PC-3 (cell line): ENCODE measurements at regions not wholly inside any gene's neighbourhood (a gene's known extent, or its start where the extent isn't known, plus 50 kb on each side); places are given as distances from the start of the nearest gene placed in this dataset.

ENCODE experiments used
- ATAC-seq: fragments of 200-7000 bp; cut with Tn5 transposase; 2 replicates; pipeline ENCODE4 v1.9.1; 2020; ENCODE audit warnings: mild to moderate bottlenecking, moderate library complexity
- BruUV-seq: library from RNA; stranded (reverse); fragments of 400-500 nt; replicated peaks from 2 replicates; lab custom pipeline; 2021; lab: Mats Ljungman, UMichigan
- CTCF ChIA-PET: fragments of 300-600 bp; sonication (Branson Sonifier 250); formaldehyde crosslinking; loops from one replicate; lab custom pipeline; 2022; ENCODE audit warnings: antibody characterized with exemption; lab: Charles Lee
- POLR2A ChIA-PET: fragments of 300-600 bp; sonication (Branson Sonifier 250); formaldehyde crosslinking; loops from one replicate; lab custom pipeline; 2022; ENCODE audit warnings: antibody characterized with exemption; ENCODE audit not compliant: unreplicated experiment; lab: Charles Lee
- DNase-seq: peaks from one replicate; pipeline ENCODE4 v3.0.0-alpha.2; 2015
- H2AFZ ChIP-seq: fragments of 300-600 bp; sonication (generic); 2 replicates; pipeline ENCODE4 v1.6.0; 2016; ENCODE audit warnings: antibody characterized with exemption, low read length
- H3F3A ChIP-seq: fragments of 300-600 bp; sonication (generic); one replicate; pipeline ENCODE4 v1.6.0; 2017; ENCODE audit warnings: antibody characterized with exemption, low read length, control low read depth, mild to moderate bottlenecking; ENCODE audit not compliant: unreplicated experiment
- H3K27ac ChIP-seq: fragments of 300-600 bp; sonication (generic); 2 replicates; pipeline ENCODE4 v1.5.1; 2016; ENCODE audit warnings: mild to moderate bottlenecking, low read length
- H3K27me3 ChIP-seq: fragments of 300-600 bp; sonication (generic); 2 replicates; pipeline ENCODE4 v1.6.1; 2016; ENCODE audit warnings: low read length, mixed read lengths
- H3K36me3 ChIP-seq: fragments of 300-600 bp; sonication (generic); 2 replicates; pipeline ENCODE4 v1.6.1; 2016; ENCODE audit warnings: low read depth, mixed run types, low read length, mixed read lengths
- H3K4me1 ChIP-seq: fragments of 300-600 bp; sonication (generic); 2 replicates; pipeline ENCODE4 v1.5.1; 2016; ENCODE audit warnings: low read length; ENCODE audit not compliant: insufficient read depth
- H3K4me2 ChIP-seq: fragments of 300-600 bp; sonication (generic); 2 replicates; pipeline ENCODE4 v1.6.0; 2016; ENCODE audit warnings: low read length
- H3K4me3 ChIP-seq: fragments of 300-600 bp; sonication (generic); 2 replicates; pipeline ENCODE4 v1.5.1; 2016; ENCODE audit warnings: mild to moderate bottlenecking, low read length, mixed read lengths
- H3K79me2 ChIP-seq: fragments of 300-600 bp; sonication (generic); 2 replicates; pipeline ENCODE4 v1.6.1; 2017; ENCODE audit warnings: low read length, mixed read lengths
- H3K9ac ChIP-seq: fragments of 300-600 bp; sonication (generic); 2 replicates; pipeline ENCODE4 v1.6.0; 2016; ENCODE audit warnings: mild to moderate bottlenecking, low read length
- H3K9me2 ChIP-seq: fragments of 300-600 bp; sonication (generic); replicated peaks from 2 replicates; pipeline ENCODE4 v1.6.1; 2016; ENCODE audit warnings: mixed run types, low read length, mixed read lengths
- H3K9me3 ChIP-seq: fragments of 300-600 bp; sonication (generic); 2 replicates; pipeline ENCODE4 v1.6.1; 2016; ENCODE audit warnings: low read length, mixed read lengths
- H4K20me1 ChIP-seq: fragments of 300-600 bp; sonication (generic); 2 replicates; pipeline ENCODE4 v1.6.1; 2016; ENCODE audit warnings: low read length, mixed read lengths
- CTCF ChIP-seq: fragments of 300-600 bp; sonication (generic); conservative IDR thresholded peaks from 2 replicates; pipeline ENCODE4 v1.5.1; 2017; ENCODE audit warnings: antibody characterized with exemption, low read depth, mild to moderate bottlenecking, low read length
- EZH2 ChIP-seq: fragments of 300-600 bp; sonication (generic); IDR thresholded peaks from one replicate; pipeline ENCODE4 v1.6.1; 2017; ENCODE audit warnings: antibody characterized with exemption, mild to moderate bottlenecking, low read length; ENCODE audit not compliant: unreplicated experiment
- EZH2phosphoT487 ChIP-seq: fragments of 300-600 bp; sonication (generic); IDR thresholded peaks from 2 replicates; pipeline ENCODE4 v1.6.1; 2018; ENCODE audit warnings: mild to moderate bottlenecking, antibody characterized with exemption, low read length, borderline replicate concordance
- intact Hi-C: fragments of 100-400 bp; cut with micrococcal nuclease; formaldehyde crosslinking; loops from 2 replicates; pipeline ENCODE4 v1.9.0; 2023

DNA sequence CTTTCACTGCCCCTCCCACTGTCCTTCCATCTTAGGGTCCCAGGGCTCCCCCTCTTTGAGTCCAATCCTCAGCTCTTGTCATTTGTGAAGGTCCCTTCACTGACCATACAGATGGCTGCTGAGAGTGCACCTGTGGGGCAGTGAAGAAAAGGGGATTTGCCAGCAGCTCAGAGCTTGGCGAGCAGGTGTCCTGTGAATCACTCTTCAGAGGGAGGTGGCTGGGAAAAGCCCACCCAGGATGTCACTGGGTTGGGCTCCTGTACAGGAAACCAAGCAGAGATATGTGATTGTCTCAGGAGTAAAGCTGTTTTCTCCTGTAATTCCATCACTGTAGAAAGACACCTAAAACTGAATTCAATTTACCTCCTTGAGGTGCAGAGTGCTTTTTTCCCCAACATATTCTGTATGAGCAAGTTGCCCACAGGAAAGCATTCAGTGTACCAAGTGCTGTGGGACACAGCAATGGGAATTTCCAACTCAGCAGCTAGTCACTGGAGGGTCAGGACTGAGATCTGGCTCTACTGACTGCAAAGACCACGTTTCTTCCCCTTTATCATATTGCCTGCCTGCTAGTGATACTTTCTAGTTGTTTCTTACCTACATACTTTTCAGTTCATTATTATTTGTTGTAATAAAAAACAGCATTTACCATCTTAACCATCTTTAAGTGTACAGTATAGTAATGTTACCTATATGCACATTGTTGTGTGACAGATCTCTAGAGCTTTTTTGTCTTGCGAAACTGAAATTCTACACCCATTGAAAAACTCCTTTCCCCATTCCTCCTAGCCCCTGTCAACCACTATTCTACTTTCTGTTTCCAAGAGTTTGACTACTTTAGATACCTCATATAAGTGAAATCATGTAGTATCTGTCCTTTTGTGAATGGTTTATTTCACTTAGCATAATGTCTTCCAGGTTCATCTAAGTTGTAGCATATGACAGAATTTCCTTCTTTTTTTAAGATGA lies 239.1 kb downstream of the TSN start:
- Histone ChIP-seq H3K36me3 (no peaks in the 10 kb centered on the region), H3K4me1 (no peaks in the 10 kb centered on the region), H3K4me3 (no peak overlapping the region), H4K20me1 (no peaks in the 10 kb centered on the region), H2AFZ (no peak overlapping the region), H3K27me3 (peaks cover 56% of the 10 kb centered on the region), H3K9me3 (no peaks in the 10 kb centered on the region), H3K79me2 (no peaks in the 10 kb centered on the region), H3K4me2 (no peak overlapping the region), H3F3A (no peaks in the 10 kb centered on the region), H3K9me2 (no peaks in the 10 kb centered on the region), H3K9ac (no peak overlapping the region), H3K27ac (no peak overlapping the region)
- intact Hi-C loops = no loop called here
- ChIA-PET POLR2A (no interaction called here), CTCF (no interaction called here)
- ATAC-seq (no peak), DNase-seq (no peak)
- BruUV-seq = no TSS peak
- TF ChIP-seq EZH2 (no peak), EZH2phosphoT487 (no peak), CTCF (no peak)

DNA sequence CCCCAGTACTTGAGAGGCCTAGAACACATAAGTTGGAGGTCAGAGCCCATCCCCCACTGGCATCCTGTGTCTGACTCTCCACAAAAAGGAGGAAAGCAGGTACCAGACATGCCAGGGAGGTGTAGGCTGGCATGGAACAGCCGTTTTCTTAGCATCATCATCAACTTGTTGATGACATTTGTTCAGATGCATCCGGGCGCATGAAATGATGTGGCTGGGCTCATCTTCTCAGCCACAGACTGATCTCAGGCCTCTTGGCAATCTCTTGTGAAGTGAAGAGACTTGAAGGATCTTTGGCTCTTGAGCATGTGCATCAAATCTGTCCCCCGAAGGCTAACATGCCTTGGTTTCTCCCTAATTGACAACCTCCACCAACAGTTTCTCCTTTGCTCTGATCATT lies 243.3 kb downstream of the TSN start:
- intact Hi-C loops = no loop called here
- Histone ChIP-seq H3K4me2 (no peak overlapping the region), H3K36me3 (no peaks in the 10 kb centered on the region), H3K4me1 (no peaks in the 10 kb centered on the region), H3K27me3 (peaks cover 50% of the 10 kb centered on the region), H3K27ac (no peak overlapping the region), H3K9me2 (no peaks in the 10 kb centered on the region), H4K20me1 (no peaks in the 10 kb centered on the region), H3K9ac (no peak overlapping the region), H2AFZ (no peak overlapping the region), H3K4me3 (no peak overlapping the region), H3K79me2 (no peaks in the 10 kb centered on the region), H3F3A (no peaks in the 10 kb centered on the region), H3K9me3 (no peaks in the 10 kb centered on the region)
- no TSS peak for BruUV-seq
- ATAC-seq (no peak), DNase-seq (no peak)
- TF ChIP-seq CTCF (no peak), EZH2phosphoT487 (no peak), EZH2 (no peak)
- POLR2A ChIA-PET = no interaction called here
- CTCF ChIA-PET = no interaction called here

GRCh38 chr2:121999264-121999663 lies 243.8 kb downstream of the TSN start:
- Histone ChIP-seq H3K27me3 (peaks cover 51% of the 10 kb centered on the region), H3K36me3 (no peaks in the 10 kb centered on the region), H3K4me1 (no peaks in the 10 kb centered on the region), H3K9me2 (no peaks in the 10 kb centered on the region), H4K20me1 (no peaks in the 10 kb centered on the region), H3F3A (no peaks in the 10 kb centered on the region), H3K79me2 (no peaks in the 10 kb centered on the region), H3K4me2 (no peak overlapping the region), H2AFZ (no peak overlapping the region), H3K4me3 (no peak overlapping the region), H3K9ac (no peak overlapping the region), H3K27ac (no peak overlapping the region), H3K9me3 (no peaks in the 10 kb centered on the region)
- DNase-seq = peak; percentile 9
- BruUV-seq = no TSS peak
- intact Hi-C loops = no loop called here
- TF ChIP-seq CTCF = no peak
- no peak for TF ChIP-seq EZH2phosphoT487
- no peak for TF ChIP-seq EZH2
- CTCF ChIA-PET = no interaction called here
- POLR2A ChIA-PET = no interaction called here
- no peak for ATAC-seq
